ENCODE measurements at regions not wholly inside any gene's neighbourhood (a gene's known extent, or its start where the extent isn't known, plus 50 kb on each side); places are given as distances from the start of the nearest gene placed in this dataset.

- H3K36me3 Mint-ChIP-seq (ENCODE audit: unreplicated experiment), result no peaks in the 10 kb centered on the region
- peaks cover 5% of the 10 kb centered on the region for H3K9me3 Mint-ChIP-seq (ENCODE audit: unreplicated experiment)
- no peak for TF ChIP-seq CTCF (IDR thresholded peaks at IDR 0.05; ENCODE audit: partially characterized antibody, unreplicated experiment)
- H3K4me1 Mint-ChIP-seq (ENCODE audit: low read depth, unreplicated experiment), result no peaks in the 10 kb centered on the region
- H3K27ac Mint-ChIP-seq (ENCODE audit: unreplicated experiment), result no peak overlapping the region
- H3K4me3 Mint-ChIP-seq (ENCODE audit: unreplicated experiment), result no peak overlapping the region
- DNase-seq, result no peak
- H3K27me3 Mint-ChIP-seq (ENCODE audit: unreplicated experiment), result peaks cover 6% of the 10 kb centered on the region
These were observed 268.5 kb upstream of the EEF2KMT start for GRCh38 chr16:5366126-5366525.

DNA sequence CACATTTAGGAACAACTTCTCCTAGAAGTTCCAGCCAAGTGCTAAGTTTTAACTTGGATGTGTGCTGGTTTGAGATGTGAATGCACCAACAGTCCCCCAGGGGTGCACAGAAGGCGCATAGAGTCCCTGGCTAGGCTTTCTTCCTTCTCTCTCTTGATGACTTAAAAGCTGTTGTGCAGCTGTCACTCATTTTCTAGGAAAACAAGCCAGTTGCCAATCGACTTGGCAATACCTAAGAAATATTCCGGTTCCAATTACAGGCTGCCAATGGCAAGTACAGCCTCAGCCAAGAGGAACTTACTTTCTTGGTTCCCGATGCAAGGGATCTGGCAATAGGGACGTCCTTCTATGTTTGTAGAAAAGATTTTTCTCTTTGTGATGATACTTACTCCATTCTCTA is 266.6 kb upstream of the EEF2KMT start:
- Mint-ChIP-seq H3K36me3 (ENCODE audit: unreplicated experiment) (no peaks in the 10 kb centered on the region), H3K4me3 (ENCODE audit: unreplicated experiment) (no peak overlapping the region), H3K9me3 (ENCODE audit: unreplicated experiment) (peaks cover 2% of the 10 kb centered on the region), H3K4me1 (ENCODE audit: low read depth, unreplicated experiment) (no peaks in the 10 kb centered on the region), H3K27ac (ENCODE audit: unreplicated experiment) (no peak overlapping the region), H3K27me3 (ENCODE audit: unreplicated experiment) (peaks cover 2% of the 10 kb centered on the region)
- no peak for DNase-seq
- TF ChIP-seq CTCF (IDR thresholded peaks at IDR 0.05; ENCODE audit: partially characterized antibody, unreplicated experiment), result no peak

- no peak overlapping the region for H3K4me3 Mint-ChIP-seq (ENCODE audit: unreplicated experiment)
- no peaks in the 10 kb centered on the region for H3K4me1 Mint-ChIP-seq (ENCODE audit: low read depth, unreplicated experiment)
- H3K36me3 Mint-ChIP-seq (ENCODE audit: unreplicated experiment), result no peaks in the 10 kb centered on the region
- peaks cover 2% of the 10 kb centered on the region for H3K27me3 Mint-ChIP-seq (ENCODE audit: unreplicated experiment)
- H3K9me3 Mint-ChIP-seq (ENCODE audit: unreplicated experiment), result peaks cover 2% of the 10 kb centered on the region
- no peak overlapping the region for H3K27ac Mint-ChIP-seq (ENCODE audit: unreplicated experiment)
- TF ChIP-seq CTCF (IDR thresholded peaks at IDR 0.05; ENCODE audit: partially characterized antibody, unreplicated experiment), result no peak
- no peak for DNase-seq
These were observed 263.7 kb upstream of the EEF2KMT start for GRCh38 chr16:5361322-5361721.

DNA sequence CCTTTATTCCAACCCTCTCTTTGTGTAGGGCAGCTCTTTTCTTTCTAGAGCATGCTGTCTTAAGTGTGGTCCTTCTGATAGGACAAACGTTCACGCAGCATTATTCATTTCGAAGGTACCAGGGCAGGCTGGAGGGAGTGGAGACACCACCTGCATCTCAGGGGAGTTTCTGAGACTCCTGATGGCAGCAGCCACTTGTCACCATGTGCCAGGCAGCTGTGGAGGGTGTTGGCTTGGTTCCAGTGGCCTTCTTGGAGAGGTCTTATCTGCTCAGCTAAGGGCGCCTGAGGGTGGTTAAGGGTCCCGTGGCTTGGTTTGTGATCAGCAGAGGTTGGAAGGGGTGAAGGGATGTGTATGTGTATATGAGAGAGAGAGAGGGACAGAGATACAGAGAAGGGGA is 257.1 kb upstream of the EEF2KMT start:
- no peak for DNase-seq
- H3K4me3 Mint-ChIP-seq (ENCODE audit: unreplicated experiment), result no peak overlapping the region
- no peaks in the 10 kb centered on the region for H3K9me3 Mint-ChIP-seq (ENCODE audit: unreplicated experiment)
- no peak for TF ChIP-seq CTCF (IDR thresholded peaks at IDR 0.05; ENCODE audit: partially characterized antibody, unreplicated experiment)
- H3K27ac Mint-ChIP-seq (ENCODE audit: unreplicated experiment), result no peak overlapping the region
- no peaks in the 10 kb centered on the region for H3K27me3 Mint-ChIP-seq (ENCODE audit: unreplicated experiment)
- peaks cover 2% of the 10 kb centered on the region for H3K4me1 Mint-ChIP-seq (ENCODE audit: low read depth, unreplicated experiment)
- H3K36me3 Mint-ChIP-seq (ENCODE audit: unreplicated experiment), result no peaks in the 10 kb centered on the region

DNA sequence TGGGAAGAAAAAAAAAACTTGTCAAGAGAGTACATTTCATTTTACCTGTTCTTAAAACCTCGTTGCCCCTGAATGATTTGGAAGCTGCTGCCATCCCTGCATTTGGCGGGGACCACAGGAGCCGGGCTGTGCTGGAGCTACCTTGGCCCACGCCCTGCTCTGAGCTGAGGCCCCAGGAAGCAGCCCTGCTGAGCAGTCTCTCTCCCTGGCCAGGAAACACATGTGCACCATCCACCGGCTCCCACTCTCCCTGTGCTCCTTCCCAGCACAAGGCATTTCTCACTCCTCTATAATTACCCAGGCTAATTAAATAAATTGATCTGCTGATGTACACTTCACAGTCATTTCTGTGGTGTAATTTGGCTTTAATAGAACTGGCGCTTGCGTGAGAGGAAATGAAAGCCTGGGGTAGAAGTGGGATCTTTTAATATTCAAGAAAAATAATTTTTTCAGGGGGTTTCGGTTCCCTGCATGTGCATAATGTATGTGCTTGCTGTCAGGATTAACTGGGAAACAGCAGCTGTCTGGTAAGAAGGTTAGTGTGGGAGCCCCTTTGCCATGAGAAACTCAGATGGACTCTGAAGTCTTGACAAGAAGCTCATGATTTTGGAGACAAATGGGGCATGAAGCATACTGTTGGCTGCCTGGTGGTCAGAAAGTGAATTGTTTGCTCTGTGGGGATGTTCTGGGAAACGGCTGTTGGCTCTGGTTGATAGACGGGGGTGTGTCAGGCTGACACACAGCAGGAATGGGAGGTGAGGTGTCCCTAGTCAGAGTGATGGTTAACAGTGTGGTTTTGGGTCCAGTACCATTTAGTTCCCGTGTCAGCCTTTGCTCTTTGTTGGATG is 252.3 kb upstream of the EEF2KMT start:
- Mint-ChIP-seq H3K9me3 (ENCODE audit: unreplicated experiment) (no peaks in the 10 kb centered on the region), H3K27ac (ENCODE audit: unreplicated experiment) (no peak overlapping the region), H3K27me3 (ENCODE audit: unreplicated experiment) (no peaks in the 10 kb centered on the region), H3K36me3 (ENCODE audit: unreplicated experiment) (no peaks in the 10 kb centered on the region), H3K4me3 (ENCODE audit: unreplicated experiment) (no peak overlapping the region), H3K4me1 (ENCODE audit: low read depth, unreplicated experiment) (peaks cover 2% of the 10 kb centered on the region)
- peak; percentile 46 for TF ChIP-seq CTCF (IDR thresholded peaks at IDR 0.05; ENCODE audit: partially characterized antibody, unreplicated experiment)
- DNase-seq, result no peak

Measured in glutamatergic neuron (in vitro differentiated cells).